Caco-2 (cell line): ENCODE measurements at regions not wholly inside any gene's neighbourhood (a gene's known extent, or its start where the extent isn't known, plus 50 kb on each side); places are given as distances from the start of the nearest gene placed in this dataset.

ENCODE experiments used
- BruUV-seq: library from RNA; stranded (reverse); fragments of 400-500 nt; replicated peaks from 2 replicates; lab custom pipeline; 2021; lab: Mats Ljungman, UMichigan
- CTCF ChIA-PET: fragments of 300-600 bp; sonication (Branson Sonifier 250); formaldehyde crosslinking; loops from one replicate; lab custom pipeline; 2022; ENCODE audit warnings: antibody characterized with exemption; lab: Charles Lee
- POLR2A ChIA-PET: fragments of 300-600 bp; sonication (Branson Sonifier 250); formaldehyde crosslinking; loops from one replicate; lab custom pipeline; 2022; ENCODE audit warnings: antibody characterized with exemption; lab: Charles Lee
- DNase-seq, 2 experiments: peaks; one replicate each; pipeline versions ENCODE4 v3.0.0 to v3.0.0-alpha.2; 2020 to 2022
- H3K27me3 ChIP-seq: replicated peaks from 2 replicates; pipeline ENCODE4 v1.6.0; 2011; ENCODE audit warnings: low read length; ENCODE audit not compliant: control insufficient read depth, insufficient read depth
- H3K36me3 ChIP-seq: 2 replicates; pipeline ENCODE4 v1.5.1; 2011; ENCODE audit warnings: low read length; ENCODE audit not compliant: control insufficient read depth, insufficient read depth
- H3K4me1 ChIP-seq: fragments of 250-450 bp; sonication (Bioruptor Pico); 2 replicates; pipeline ENCODE4 v1.5.1; 2020; ENCODE audit warnings: mild to moderate bottlenecking
- H3K4me3 ChIP-seq: 2 replicates; pipeline ENCODE4 v1.5.1; 2011; ENCODE audit warnings: low read depth, mild to moderate bottlenecking, control low read depth, low read length
- H3K9me3 ChIP-seq: fragments of 250-450 bp; sonication (Bioruptor Pico); 2 replicates; pipeline ENCODE4 v1.5.1; 2020; ENCODE audit warnings: mild to moderate bottlenecking, moderate library complexity
- H3K27ac Mint-ChIP-seq: one replicate; pipeline ENCODE4 v1.8.0; 2022; ENCODE audit warnings: mixed read lengths; ENCODE audit not compliant: unreplicated experiment
- H3K27me3 Mint-ChIP-seq: one replicate; pipeline ENCODE4 v1.8.0; 2022; ENCODE audit warnings: mixed read lengths; ENCODE audit not compliant: insufficient read depth, unreplicated experiment
- H3K36me3 Mint-ChIP-seq: one replicate; pipeline ENCODE4 v1.8.0; 2022; ENCODE audit warnings: mild to moderate bottlenecking, mixed read lengths; ENCODE audit not compliant: insufficient read depth, unreplicated experiment
- H3K4me1 Mint-ChIP-seq: one replicate; pipeline ENCODE4 v1.8.0; 2022; ENCODE audit warnings: low read depth, mixed read lengths; ENCODE audit not compliant: unreplicated experiment
- H3K4me3 Mint-ChIP-seq: one replicate; pipeline ENCODE4 v1.8.0; 2022; ENCODE audit warnings: mild to moderate bottlenecking, moderate library complexity, mixed read lengths; ENCODE audit not compliant: unreplicated experiment
- H3K9me3 Mint-ChIP-seq: one replicate; pipeline ENCODE4 v1.8.0; 2022; ENCODE audit warnings: mixed read lengths; ENCODE audit not compliant: unreplicated experiment
- intact Hi-C: fragments of 100-400 bp; cut with micrococcal nuclease; formaldehyde crosslinking; loops from one replicate; pipeline ENCODE4 v1.10.0; 2022; ENCODE audit not compliant: unreplicated experiment
- TF ChIP-seq, protein P1 (sequence below), 2 experiments: fragments of 200-600 bp in 1 of 2; IDR thresholded peaks; 1 replicate in 1 of 2; 2 replicates in 1 of 2; pipeline versions ENCODE4 v1.5.1 to v1.8.0; 2011 to 2022; ENCODE audit warnings: antibody characterized with exemption in 1 of 2, control low read depth in 1 of 2, inconsistent platforms in 1 of 2, low read depth in 1 of 2, low read length in 1 of 2, mild to moderate bottlenecking in 1 of 2, moderate library complexity in 1 of 2; ENCODE audit not compliant: insufficient read depth in 1 of 2, severe bottlenecking in 1 of 2, unreplicated experiment in 1 of 2

DNA sequence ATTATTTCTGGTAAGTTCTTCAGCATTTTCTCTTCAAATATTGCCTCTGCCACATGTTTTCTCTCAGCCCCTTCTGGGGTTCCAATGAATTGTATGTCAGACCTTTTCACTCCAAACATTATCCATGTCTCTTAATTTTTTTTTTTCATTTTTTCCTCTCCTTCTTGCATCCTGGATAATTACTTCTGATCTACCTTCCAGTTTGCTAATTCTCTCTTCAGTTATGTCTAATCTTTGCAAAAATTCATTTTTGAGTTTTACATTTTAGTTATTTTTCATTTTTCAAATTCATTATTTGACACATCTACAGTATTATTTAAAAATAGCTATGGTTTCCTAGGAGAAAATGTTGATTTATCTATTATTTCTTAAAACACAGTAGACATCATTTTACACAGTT is 271.7 kb downstream of the TFAP2B start:
- Histone ChIP-seq H3K27me3 (no peaks in the 10 kb centered on the region), H3K36me3 (no peaks in the 10 kb centered on the region), H3K4me1 (no peaks in the 10 kb centered on the region; the same call in 1 of the 2 replicates), H3K4me3 (no peak overlapping the region), H3K9me3 (no peaks in the 10 kb centered on the region)
- intact Hi-C loops = no loop called here
- Mint-ChIP-seq H3K4me3 (no peak overlapping the region), H3K27me3 (no peaks in the 10 kb centered on the region), H3K36me3 (no peaks in the 10 kb centered on the region), H3K4me1 (no peaks in the 10 kb centered on the region), H3K27ac (no peak overlapping the region), H3K9me3 (peaks cover 11% of the 10 kb centered on the region)
- ChIA-PET POLR2A (no interaction called here), CTCF (no interaction called here)
- TF ChIP-seq, protein P1, sequence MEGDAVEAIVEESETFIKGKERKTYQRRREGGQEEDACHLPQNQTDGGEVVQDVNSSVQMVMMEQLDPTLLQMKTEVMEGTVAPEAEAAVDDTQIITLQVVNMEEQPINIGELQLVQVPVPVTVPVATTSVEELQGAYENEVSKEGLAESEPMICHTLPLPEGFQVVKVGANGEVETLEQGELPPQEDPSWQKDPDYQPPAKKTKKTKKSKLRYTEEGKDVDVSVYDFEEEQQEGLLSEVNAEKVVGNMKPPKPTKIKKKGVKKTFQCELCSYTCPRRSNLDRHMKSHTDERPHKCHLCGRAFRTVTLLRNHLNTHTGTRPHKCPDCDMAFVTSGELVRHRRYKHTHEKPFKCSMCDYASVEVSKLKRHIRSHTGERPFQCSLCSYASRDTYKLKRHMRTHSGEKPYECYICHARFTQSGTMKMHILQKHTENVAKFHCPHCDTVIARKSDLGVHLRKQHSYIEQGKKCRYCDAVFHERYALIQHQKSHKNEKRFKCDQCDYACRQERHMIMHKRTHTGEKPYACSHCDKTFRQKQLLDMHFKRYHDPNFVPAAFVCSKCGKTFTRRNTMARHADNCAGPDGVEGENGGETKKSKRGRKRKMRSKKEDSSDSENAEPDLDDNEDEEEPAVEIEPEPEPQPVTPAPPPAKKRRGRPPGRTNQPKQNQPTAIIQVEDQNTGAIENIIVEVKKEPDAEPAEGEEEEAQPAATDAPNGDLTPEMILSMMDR (IDR thresholded peaks at IDR 0.05; ENCODE audit: insufficient read depth in 1 of 2, low read depth in 1 of 2, low read length in 1 of 2, severe bottlenecking in 1 of 2, unreplicated experiment in 1 of 2) = no peak
- BruUV-seq = no TSS peak
- DNase-seq = no peak

DNA sequence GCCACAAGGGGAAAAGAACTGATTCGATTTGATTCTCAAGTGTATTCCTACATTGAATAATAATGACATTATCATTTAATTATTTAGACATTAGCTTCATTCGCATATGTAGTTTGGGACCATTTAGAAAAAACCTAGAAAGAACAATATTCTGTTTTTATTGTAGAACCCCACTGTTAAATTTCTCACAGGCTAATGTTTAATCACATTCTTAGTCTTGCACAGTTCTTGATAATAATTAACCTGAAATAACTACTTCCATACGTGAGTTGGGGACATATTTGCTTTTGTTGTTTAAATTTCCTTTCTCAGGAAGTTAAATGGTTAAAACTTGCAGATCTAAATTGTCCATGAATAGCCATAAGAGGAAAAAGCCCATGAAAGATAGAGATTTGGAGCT is 275.2 kb downstream of the TFAP2B start:
- H3K4me3 ChIP-seq = no peak overlapping the region
- H3K9me3 Mint-ChIP-seq = peaks cover 11% of the 10 kb centered on the region

DNA sequence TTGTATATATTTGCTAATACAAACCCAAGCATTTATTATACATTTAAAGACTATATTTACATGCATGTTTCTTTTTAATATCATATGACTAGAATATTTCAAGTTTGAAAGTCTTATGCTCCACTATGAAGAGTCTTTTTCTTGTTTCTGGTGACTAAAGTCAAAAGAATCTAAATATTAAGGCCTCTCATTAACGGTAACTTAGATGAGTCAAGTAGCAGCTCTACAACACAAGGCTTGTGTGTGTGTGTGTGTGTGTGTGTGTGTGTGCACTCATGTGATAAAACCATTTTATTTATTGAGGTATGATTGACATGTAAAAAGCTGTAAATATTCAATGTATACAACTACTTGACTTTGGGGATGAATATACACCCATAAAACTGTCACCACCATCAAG is 275.6 kb downstream of the TFAP2B start:
- Mint-ChIP-seq H3K27ac (no peak overlapping the region), H3K4me3 (no peak overlapping the region), H3K36me3 (no peaks in the 10 kb centered on the region), H3K9me3 (peaks cover 11% of the 10 kb centered on the region), H3K27me3 (no peaks in the 10 kb centered on the region), H3K4me1 (no peaks in the 10 kb centered on the region)
- POLR2A ChIA-PET = no interaction called here
- CTCF ChIA-PET = no interaction called here
- Histone ChIP-seq H3K4me1 (no peaks in the 10 kb centered on the region; the same call in 1 of the 2 replicates), H3K27me3 (no peaks in the 10 kb centered on the region), H3K4me3 (no peak overlapping the region), H3K36me3 (no peaks in the 10 kb centered on the region), H3K9me3 (no peaks in the 10 kb centered on the region)
- DNase-seq = no peak
- TF ChIP-seq, protein P1 (IDR thresholded peaks at IDR 0.05; ENCODE audit: insufficient read depth in 1 of 2, low read depth in 1 of 2, low read length in 1 of 2, severe bottlenecking in 1 of 2, unreplicated experiment in 1 of 2) = no peak
- intact Hi-C loops = no loop called here
- BruUV-seq = no TSS peak

More for the DNA sequence above, 275.2 kb downstream of the TFAP2B start:
- Mint-ChIP-seq H3K27ac (no peak overlapping the region), H3K4me3 (no peak overlapping the region), H3K27me3 (no peaks in the 10 kb centered on the region), H3K36me3 (no peaks in the 10 kb centered on the region), H3K4me1 (no peaks in the 10 kb centered on the region)
- intact Hi-C loops = no loop called here
- H3K4me1 ChIP-seq = no peaks in the 10 kb centered on the region; the same call in 1 of the 2 replicates
- no peaks in the 10 kb centered on the region for H3K36me3 ChIP-seq
- CTCF ChIA-PET = no interaction called here
- no peaks in the 10 kb centered on the region for H3K27me3 ChIP-seq
- POLR2A ChIA-PET = no interaction called here
- TF ChIP-seq, protein P1 (IDR thresholded peaks at IDR 0.05; ENCODE audit: insufficient read depth in 1 of 2, low read depth in 1 of 2, low read length in 1 of 2, severe bottlenecking in 1 of 2, unreplicated experiment in 1 of 2) = no peak
- BruUV-seq = no TSS peak
- H3K9me3 ChIP-seq = no peaks in the 10 kb centered on the region
- DNase-seq = no peak
